ENCODE measurements at regions not wholly inside any gene's neighbourhood (a gene's known extent, or its start where the extent isn't known, plus 50 kb on each side); places are given as distances from the start of the nearest gene placed in this dataset.

GRCh38 chr3:159209459-159209858, 407.6 kb downstream of the MFSD1 start:
- H3K27ac ChIP-seq: no peak overlapping the region
- H3K4me1 ChIP-seq: no peaks in the 10 kb centered on the region
- no peaks in the 10 kb centered on the region for H3K36me3 ChIP-seq
- H3K9me3 ChIP-seq (replicated peaks): no peaks in the 10 kb centered on the region
- no peaks in the 10 kb centered on the region for H3K27me3 ChIP-seq
- H3K4me3 ChIP-seq: no peak overlapping the region
- DNase-seq: no peak

GRCh38 chr3:159210336-159210735, 408.5 kb downstream of the MFSD1 start:
- H3K27me3 ChIP-seq: no peaks in the 10 kb centered on the region
- no peaks in the 10 kb centered on the region for H3K36me3 ChIP-seq
- no peaks in the 10 kb centered on the region for H3K9me3 ChIP-seq (replicated peaks)
- DNase-seq: no peak
- no peaks in the 10 kb centered on the region for H3K4me1 ChIP-seq
- H3K4me3 ChIP-seq: no peak overlapping the region
- H3K27ac ChIP-seq: no peak overlapping the region

GRCh38 chr3:159216311-159216710, 414.5 kb downstream of the MFSD1 start:
- Histone ChIP-seq H3K4me1 (no peaks in the 10 kb centered on the region), H3K27ac (no peak overlapping the region)

GRCh38 chr3:159219231-159219630, 417.4 kb downstream of the MFSD1 start:
- H3K27ac ChIP-seq: no peak overlapping the region
- no peaks in the 10 kb centered on the region for H3K27me3 ChIP-seq
- DNase-seq: no peak
- H3K36me3 ChIP-seq: no peaks in the 10 kb centered on the region
- no peaks in the 10 kb centered on the region for H3K9me3 ChIP-seq (replicated peaks)
- H3K4me3 ChIP-seq: no peak overlapping the region
- no peaks in the 10 kb centered on the region for H3K4me1 ChIP-seq

More at GRCh38 chr3:159216311-159216710, 414.5 kb downstream of the MFSD1 start:
- H3K4me3 ChIP-seq: no peak overlapping the region
- no peaks in the 10 kb centered on the region for H3K27me3 ChIP-seq
- DNase-seq: no peak
- H3K36me3 ChIP-seq: no peaks in the 10 kb centered on the region
- H3K9me3 ChIP-seq (replicated peaks): no peaks in the 10 kb centered on the region

GRCh38 chr3:159221335-159221734, 419.5 kb downstream of the MFSD1 start:
- no peaks in the 10 kb centered on the region for H3K4me1 ChIP-seq
- H3K27ac ChIP-seq: no peak overlapping the region
- H3K9me3 ChIP-seq (replicated peaks): no peaks in the 10 kb centered on the region
- no peak for DNase-seq
- no peaks in the 10 kb centered on the region for H3K36me3 ChIP-seq
- H3K27me3 ChIP-seq: no peaks in the 10 kb centered on the region
- no peak overlapping the region for H3K4me3 ChIP-seq

GRCh38 chr3:159229116-159229680, 427.3 kb downstream of the MFSD1 start:
- no peaks in the 10 kb centered on the region for H3K4me1 ChIP-seq
- no peak overlapping the region for H3K4me3 ChIP-seq

GRCh38 chr3:159232966-159233365, 431.1 kb downstream of the MFSD1 start:
- Histone ChIP-seq H3K27me3 (no peaks in the 10 kb centered on the region), H3K9me3 (replicated peaks) (no peaks in the 10 kb centered on the region), H3K4me1 (no peaks in the 10 kb centered on the region), H3K27ac (no peak overlapping the region), H3K36me3 (no peaks in the 10 kb centered on the region), H3K4me3 (no peak overlapping the region)
- DNase-seq: no peak

More at GRCh38 chr3:159229116-159229680, 427.3 kb downstream of the MFSD1 start:
- DNase-seq: no peak
- no peaks in the 10 kb centered on the region for H3K27me3 ChIP-seq
- no peaks in the 10 kb centered on the region for H3K9me3 ChIP-seq (replicated peaks)
- no peak overlapping the region for H3K27ac ChIP-seq
- H3K36me3 ChIP-seq: no peaks in the 10 kb centered on the region

- Histone ChIP-seq H3K27me3 (no peaks in the 10 kb centered on the region), H3K36me3 (no peaks in the 10 kb centered on the region), H3K4me1 (no peaks in the 10 kb centered on the region), H3K4me3 (no peak overlapping the region), H3K27ac (no peak overlapping the region), H3K9me3 (replicated peaks) (no peaks in the 10 kb centered on the region)
- no peak for DNase-seq
These were observed 431.9 kb downstream of the MFSD1 start for GRCh38 chr3:159233734-159234133.

- peak in 1 of 2 experiments; percentile 4 for DNase-seq
- no peak overlapping the region for H3K27ac ChIP-seq
These were observed 432.5 kb downstream of the MFSD1 start for GRCh38 chr3:159234306-159234705.

GRCh38 chr3:159236321-159236720, 434.5 kb downstream of the MFSD1 start:
- no peak for DNase-seq
- H3K9me3 ChIP-seq (replicated peaks): no peaks in the 10 kb centered on the region
- H3K27me3 ChIP-seq: no peaks in the 10 kb centered on the region
- H3K4me1 ChIP-seq: no peaks in the 10 kb centered on the region
- no peak overlapping the region for H3K4me3 ChIP-seq
- H3K36me3 ChIP-seq: no peaks in the 10 kb centered on the region
- H3K27ac ChIP-seq: no peak overlapping the region

More at GRCh38 chr3:159234306-159234705, 432.5 kb downstream of the MFSD1 start:
- Histone ChIP-seq H3K36me3 (no peaks in the 10 kb centered on the region), H3K27me3 (no peaks in the 10 kb centered on the region), H3K4me3 (no peak overlapping the region), H3K9me3 (replicated peaks) (no peaks in the 10 kb centered on the region), H3K4me1 (no peaks in the 10 kb centered on the region)

- H3K36me3 ChIP-seq: no peaks in the 10 kb centered on the region
- no peaks in the 10 kb centered on the region for H3K4me1 ChIP-seq
- no peak overlapping the region for H3K27ac ChIP-seq
- no peaks in the 10 kb centered on the region for H3K27me3 ChIP-seq
- no peak overlapping the region for H3K4me3 ChIP-seq
- no peaks in the 10 kb centered on the region for H3K9me3 ChIP-seq (replicated peaks)
- DNase-seq: no peak
These were observed 435.4 kb downstream of the MFSD1 start for GRCh38 chr3:159237226-159237625.

- DNase-seq: no peak
- H3K9me3 ChIP-seq (replicated peaks): no peaks in the 10 kb centered on the region
- no peak overlapping the region for H3K4me3 ChIP-seq
- no peaks in the 10 kb centered on the region for H3K4me1 ChIP-seq
- no peak overlapping the region for H3K27ac ChIP-seq
- no peaks in the 10 kb centered on the region for H3K27me3 ChIP-seq
- no peaks in the 10 kb centered on the region for H3K36me3 ChIP-seq
These were observed 436.8 kb downstream of the MFSD1 start for GRCh38 chr3:159238646-159239045.

- Histone ChIP-seq H3K27ac (no peak overlapping the region), H3K27me3 (no peaks in the 10 kb centered on the region), H3K4me3 (no peak overlapping the region), H3K36me3 (no peaks in the 10 kb centered on the region), H3K4me1 (no peaks in the 10 kb centered on the region), H3K9me3 (replicated peaks) (no peaks in the 10 kb centered on the region)
- DNase-seq: no peak
These were observed 437.2 kb downstream of the MFSD1 start for GRCh38 chr3:159239059-159239458.

GRCh38 chr3:159244933-159245332, 443.1 kb downstream of the MFSD1 start:
- DNase-seq: no peak
- H3K27me3 ChIP-seq: no peaks in the 10 kb centered on the region
- no peaks in the 10 kb centered on the region for H3K4me1 ChIP-seq
- H3K4me3 ChIP-seq: no peak overlapping the region
- H3K9me3 ChIP-seq (replicated peaks): no peaks in the 10 kb centered on the region
- no peak overlapping the region for H3K27ac ChIP-seq
- H3K36me3 ChIP-seq: no peaks in the 10 kb centered on the region

- Histone ChIP-seq H3K9me3 (replicated peaks) (no peaks in the 10 kb centered on the region), H3K27ac (no peak overlapping the region), H3K36me3 (no peaks in the 10 kb centered on the region), H3K27me3 (no peaks in the 10 kb centered on the region), H3K4me3 (no peak overlapping the region), H3K4me1 (no peaks in the 10 kb centered on the region)
- no peak for DNase-seq
These were observed 444.0 kb downstream of the MFSD1 start for GRCh38 chr3:159245871-159246270.

- Histone ChIP-seq H3K36me3 (no peaks in the 10 kb centered on the region), H3K4me3 (no peak overlapping the region), H3K4me1 (no peaks in the 10 kb centered on the region), H3K27me3 (no peaks in the 10 kb centered on the region), H3K27ac (no peak overlapping the region), H3K9me3 (replicated peaks) (no peaks in the 10 kb centered on the region)
- no peak for DNase-seq
These were observed 444.5 kb downstream of the MFSD1 start for GRCh38 chr3:159246385-159246784.
